ENCODE measurements at regions not wholly inside any gene's neighbourhood (a gene's known extent, or its start where the extent isn't known, plus 50 kb on each side); places are given as distances from the start of the nearest gene placed in this dataset.
A peak's percentile ranks its signal among the peaks of the same experiment; 100 is the strongest.

DNA sequence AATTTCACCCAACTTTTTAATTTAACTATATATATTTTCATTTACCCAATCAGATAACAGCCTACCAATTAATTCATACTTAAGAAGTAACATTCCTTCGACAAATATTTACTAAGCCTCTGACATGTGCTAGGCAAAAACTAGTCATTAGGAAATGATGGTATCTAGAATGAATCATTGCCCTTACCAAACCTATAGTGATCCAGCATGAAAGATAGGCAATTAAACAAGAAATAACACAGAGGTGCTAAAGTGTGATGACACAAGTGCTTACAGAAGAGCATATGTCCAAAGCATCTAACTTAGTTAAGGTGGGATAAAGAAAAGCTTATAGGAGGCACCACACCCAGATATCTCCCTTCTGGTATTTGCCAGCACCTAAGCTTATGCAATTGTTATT, 166.5 kb upstream of the RASSF8 start:
- Mint-ChIP-seq H3K4me3 (ENCODE audit: unreplicated experiment) (no peak overlapping the region), H3K4me1 (ENCODE audit: low read depth, unreplicated experiment) (peaks cover 4% of the 10 kb centered on the region), H3K27ac (ENCODE audit: unreplicated experiment) (no peak overlapping the region), H3K27me3 (ENCODE audit: low read depth, unreplicated experiment) (no peaks in the 10 kb centered on the region), H3K36me3 (ENCODE audit: low read depth, unreplicated experiment) (no peaks in the 10 kb centered on the region), H3K9me3 (ENCODE audit: unreplicated experiment) (no peaks in the 10 kb centered on the region)
- Histone ChIP-seq H3K27me3 (ENCODE audit: insufficient read depth, low read length) (no peaks in the 10 kb centered on the region), H3K36me3 (ENCODE audit: insufficient read depth, low read length) (no peaks in the 10 kb centered on the region), H2AFZ (ENCODE audit: low read depth, low read length) (no peak overlapping the region), H4K20me1 (ENCODE audit: insufficient read depth, low read length) (no peaks in the 10 kb centered on the region), H3K4me3 (ENCODE audit: insufficient read depth, low read depth, low read length) (no peak overlapping the region), H3K27ac (ENCODE audit: low read depth, low read length) (no peak overlapping the region), H3K4me2 (ENCODE audit: low read length) (no peak overlapping the region), H3K9ac (ENCODE audit: low read length) (no peak overlapping the region), H3K79me2 (ENCODE audit: insufficient read depth, low read length) (no peaks in the 10 kb centered on the region), H3K9me3 (ENCODE audit: insufficient read depth, low read depth, low read length) (no peaks in the 10 kb centered on the region), H3K4me1 (ENCODE audit: insufficient read depth, low read length) (peaks cover 8% of the 10 kb centered on the region)
- DNase-seq (ENCODE audit: low read depth), result peak; percentile 14
- no peak for TF ChIP-seq EZH2 (IDR thresholded peaks at IDR 0.05; ENCODE audit: insufficient read depth, low read length)
- TF ChIP-seq, protein P1, sequence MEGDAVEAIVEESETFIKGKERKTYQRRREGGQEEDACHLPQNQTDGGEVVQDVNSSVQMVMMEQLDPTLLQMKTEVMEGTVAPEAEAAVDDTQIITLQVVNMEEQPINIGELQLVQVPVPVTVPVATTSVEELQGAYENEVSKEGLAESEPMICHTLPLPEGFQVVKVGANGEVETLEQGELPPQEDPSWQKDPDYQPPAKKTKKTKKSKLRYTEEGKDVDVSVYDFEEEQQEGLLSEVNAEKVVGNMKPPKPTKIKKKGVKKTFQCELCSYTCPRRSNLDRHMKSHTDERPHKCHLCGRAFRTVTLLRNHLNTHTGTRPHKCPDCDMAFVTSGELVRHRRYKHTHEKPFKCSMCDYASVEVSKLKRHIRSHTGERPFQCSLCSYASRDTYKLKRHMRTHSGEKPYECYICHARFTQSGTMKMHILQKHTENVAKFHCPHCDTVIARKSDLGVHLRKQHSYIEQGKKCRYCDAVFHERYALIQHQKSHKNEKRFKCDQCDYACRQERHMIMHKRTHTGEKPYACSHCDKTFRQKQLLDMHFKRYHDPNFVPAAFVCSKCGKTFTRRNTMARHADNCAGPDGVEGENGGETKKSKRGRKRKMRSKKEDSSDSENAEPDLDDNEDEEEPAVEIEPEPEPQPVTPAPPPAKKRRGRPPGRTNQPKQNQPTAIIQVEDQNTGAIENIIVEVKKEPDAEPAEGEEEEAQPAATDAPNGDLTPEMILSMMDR (IDR thresholded peaks at IDR 0.05; ENCODE audit: insufficient read depth, low read depth, low read length), result no peak
- no peak for FAIRE-seq

DNA sequence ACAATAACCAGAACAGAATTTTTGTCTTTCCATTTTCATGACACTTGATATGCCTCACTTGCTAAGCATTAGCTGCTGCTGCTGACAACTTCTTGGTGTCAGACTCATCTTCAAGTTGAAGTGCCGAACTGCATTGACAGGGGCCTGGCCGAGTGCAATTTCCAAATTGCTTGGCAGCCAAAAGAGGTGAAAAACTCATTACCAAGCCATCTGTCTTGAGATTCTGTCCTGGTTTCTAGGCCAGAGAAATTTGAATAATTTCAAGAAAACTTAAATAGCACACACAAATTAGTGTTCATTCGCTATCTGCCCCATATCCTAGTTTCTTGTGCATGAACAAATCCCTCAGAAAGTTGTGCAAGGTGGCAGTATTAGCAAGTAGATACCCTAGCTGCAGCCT, 165.3 kb upstream of the RASSF8 start:
- H3K9me3 Mint-ChIP-seq (ENCODE audit: unreplicated experiment), result no peaks in the 10 kb centered on the region
- no peaks in the 10 kb centered on the region for H3K27me3 ChIP-seq (ENCODE audit: insufficient read depth, low read length)
- no peaks in the 10 kb centered on the region for H4K20me1 ChIP-seq (ENCODE audit: insufficient read depth, low read length)
- DNase-seq (ENCODE audit: low read depth) (no peak), FAIRE-seq (no peak)
- no peak overlapping the region for H3K9ac ChIP-seq (ENCODE audit: low read length)
- TF ChIP-seq EZH2 (IDR thresholded peaks at IDR 0.05; ENCODE audit: insufficient read depth, low read length), result no peak
- TF ChIP-seq, protein P1 (IDR thresholded peaks at IDR 0.05; ENCODE audit: insufficient read depth, low read depth, low read length), result no peak
- H3K27ac ChIP-seq (ENCODE audit: low read depth, low read length), result no peak overlapping the region
- peaks cover 8% of the 10 kb centered on the region for H3K4me1 ChIP-seq (ENCODE audit: insufficient read depth, low read length)
- no peaks in the 10 kb centered on the region for H3K27me3 Mint-ChIP-seq (ENCODE audit: low read depth, unreplicated experiment)
- no peak overlapping the region for H3K4me3 Mint-ChIP-seq (ENCODE audit: unreplicated experiment)
- H3K4me2 ChIP-seq (ENCODE audit: low read length), result no peak overlapping the region
- no peaks in the 10 kb centered on the region for H3K36me3 ChIP-seq (ENCODE audit: insufficient read depth, low read length)
- H3K27ac Mint-ChIP-seq (ENCODE audit: unreplicated experiment), result no peak overlapping the region
- no peak overlapping the region for H2AFZ ChIP-seq (ENCODE audit: low read depth, low read length)
- no peaks in the 10 kb centered on the region for H3K9me3 ChIP-seq (ENCODE audit: insufficient read depth, low read depth, low read length)
- peaks cover 4% of the 10 kb centered on the region for H3K4me1 Mint-ChIP-seq (ENCODE audit: low read depth, unreplicated experiment)
- no peaks in the 10 kb centered on the region for H3K79me2 ChIP-seq (ENCODE audit: insufficient read depth, low read length)
- H3K4me3 ChIP-seq (ENCODE audit: insufficient read depth, low read depth, low read length), result no peak overlapping the region
- H3K36me3 Mint-ChIP-seq (ENCODE audit: low read depth, unreplicated experiment), result no peaks in the 10 kb centered on the region

- no peak overlapping the region for H3K4me3 Mint-ChIP-seq (ENCODE audit: unreplicated experiment)
- Histone ChIP-seq H3K4me3 (ENCODE audit: insufficient read depth, low read depth, low read length) (no peak overlapping the region), H4K20me1 (ENCODE audit: insufficient read depth, low read length) (no peaks in the 10 kb centered on the region), H3K4me2 (ENCODE audit: low read length) (no peak overlapping the region), H3K79me2 (ENCODE audit: insufficient read depth, low read length) (no peaks in the 10 kb centered on the region), H3K27me3 (ENCODE audit: insufficient read depth, low read length) (no peaks in the 10 kb centered on the region), H3K36me3 (ENCODE audit: insufficient read depth, low read length) (no peaks in the 10 kb centered on the region), H3K9me3 (ENCODE audit: insufficient read depth, low read depth, low read length) (no peaks in the 10 kb centered on the region), H3K4me1 (ENCODE audit: insufficient read depth, low read length) (peaks cover 8% of the 10 kb centered on the region), H2AFZ (ENCODE audit: low read depth, low read length) (no peak overlapping the region), H3K27ac (ENCODE audit: low read depth, low read length) (no peak overlapping the region), H3K9ac (ENCODE audit: low read length) (no peak overlapping the region)
- H3K27ac Mint-ChIP-seq (ENCODE audit: unreplicated experiment), result peak overlapping the region; percentile 27
- TF ChIP-seq EZH2 (IDR thresholded peaks at IDR 0.05; ENCODE audit: insufficient read depth, low read length), result no peak
- TF ChIP-seq, protein P1 (IDR thresholded peaks at IDR 0.05; ENCODE audit: insufficient read depth, low read depth, low read length), result no peak
- FAIRE-seq (no peak), DNase-seq (ENCODE audit: low read depth) (no peak)
- peaks cover 2% of the 10 kb centered on the region for H3K9me3 Mint-ChIP-seq (ENCODE audit: unreplicated experiment)
- no peaks in the 10 kb centered on the region for H3K27me3 Mint-ChIP-seq (ENCODE audit: low read depth, unreplicated experiment)
- H3K36me3 Mint-ChIP-seq (ENCODE audit: low read depth, unreplicated experiment), result no peaks in the 10 kb centered on the region
- peaks cover 4% of the 10 kb centered on the region for H3K4me1 Mint-ChIP-seq (ENCODE audit: low read depth, unreplicated experiment)
Measured at GRCh38 chr12:25794571-25794970, 163.9 kb upstream of the RASSF8 start.
